Activated CD4-positive, alpha-beta memory T cell treated with anti-CD3 and anti-CD28 coated beads for 36 hours (primary cell): ENCODE measurements at regions not wholly inside any gene's neighbourhood (a gene's known extent, or its start where the extent isn't known, plus 50 kb on each side); places are given as distances from the start of the nearest gene placed in this dataset.
"Not testable (repeated sequence)": the region's sequence is repeated elsewhere in the genome, so short reads cannot be mapped to it uniquely, and the experiment has no call there.

Experiments used
- CTCF ChIA-PET: fragments of 350-600 bp; sonication (Branson Sonifier 250); formaldehyde crosslinking; loops from one replicate; lab custom pipeline; 2021; ENCODE audit warnings: antibody characterized with exemption, inconsistent platforms; lab: Charles Lee
- POLR2A ChIA-PET: fragments of 350-600 bp; sonication (Branson Sonifier 250); formaldehyde crosslinking; loops from one replicate; lab custom pipeline; 2021; ENCODE audit warnings: antibody characterized with exemption; lab: Charles Lee
- DNase-seq: peaks from one replicate; pipeline ENCODE4 v3.0.0-alpha.2; 2020
- H3K27ac Mint-ChIP-seq: one replicate; pipeline ENCODE4 v1.8.0; 2021; ENCODE audit warnings: mixed read lengths
- H3K27me3 Mint-ChIP-seq: one replicate; pipeline ENCODE4 v1.8.0; 2021; ENCODE audit warnings: mixed read lengths
- H3K36me3 Mint-ChIP-seq: one replicate; pipeline ENCODE4 v1.8.0; 2021; ENCODE audit warnings: mixed read lengths
- H3K4me1 Mint-ChIP-seq: one replicate; pipeline ENCODE4 v1.8.0; 2021; ENCODE audit warnings: low read depth, mixed read lengths
- H3K4me3 Mint-ChIP-seq: one replicate; pipeline ENCODE4 v1.8.0; 2021; ENCODE audit warnings: mild to moderate bottlenecking, mixed read lengths
- H3K9me3 Mint-ChIP-seq: one replicate; pipeline ENCODE4 v1.8.0; 2021; ENCODE audit warnings: mixed read lengths
- intact Hi-C: fragments of 100-400 bp; cut with micrococcal nuclease; formaldehyde crosslinking; loops from one replicate; pipeline ENCODE4 v1.15.1; 2023

- ChIA-PET CTCF (no interaction called here), POLR2A (no interaction called here)
- Mint-ChIP-seq H3K27ac (no peak overlapping the region), H3K9me3 (peaks cover 4% of the 10 kb centered on the region), H3K27me3 (no peaks in the 10 kb centered on the region), H3K36me3 (no peaks in the 10 kb centered on the region), H3K4me1 (no peaks in the 10 kb centered on the region), H3K4me3 (no peak overlapping the region)
- DNase-seq, result no peak
- intact Hi-C loops, result no loop called here
These were observed 2602.5 kb downstream of the PCDH9 start for GRCh38 chr13:64627654-64628053.

- intact Hi-C loops, result no loop called here
- H3K36me3 Mint-ChIP-seq, result no peaks in the 10 kb centered on the region
- no peaks in the 10 kb centered on the region for H3K27me3 Mint-ChIP-seq
- DNase-seq, result no peak
- peaks cover 4% of the 10 kb centered on the region for H3K9me3 Mint-ChIP-seq
- no peaks in the 10 kb centered on the region for H3K4me1 Mint-ChIP-seq
- ChIA-PET POLR2A (no interaction called here), CTCF (no interaction called here)
- no peak overlapping the region for H3K4me3 Mint-ChIP-seq
- H3K27ac Mint-ChIP-seq, result no peak overlapping the region
These were observed 2604.0 kb downstream of the PCDH9 start for GRCh38 chr13:64626105-64626504.

DNA sequence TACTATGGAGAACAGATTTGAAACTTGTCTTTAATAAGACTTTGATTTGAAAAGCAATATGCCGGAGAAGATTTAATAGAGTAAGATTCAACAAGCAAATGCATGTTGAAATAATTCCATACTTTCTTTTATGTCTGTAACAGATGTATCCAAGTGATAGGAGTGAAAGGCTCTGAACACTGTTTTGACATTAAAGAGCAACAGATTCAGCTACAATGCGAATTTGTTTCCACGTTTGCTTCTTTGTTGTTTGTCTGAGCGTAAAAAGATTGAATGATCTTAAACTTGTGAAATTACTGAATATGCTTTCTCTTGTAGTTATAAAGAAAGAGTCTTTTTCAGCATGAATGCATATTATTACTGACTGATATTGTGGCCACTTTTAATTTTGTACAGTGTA is 2612.9 kb downstream of the PCDH9 start:
- ChIA-PET POLR2A (no interaction called here), CTCF (no interaction called here)
- no peak for DNase-seq
- Mint-ChIP-seq H3K4me3 (no peak overlapping the region), H3K27me3 (no peaks in the 10 kb centered on the region), H3K4me1 (no peaks in the 10 kb centered on the region), H3K9me3 (peaks cover 6% of the 10 kb centered on the region), H3K36me3 (no peaks in the 10 kb centered on the region), H3K27ac (no peak overlapping the region)
- intact Hi-C loops, result no loop called here

DNA sequence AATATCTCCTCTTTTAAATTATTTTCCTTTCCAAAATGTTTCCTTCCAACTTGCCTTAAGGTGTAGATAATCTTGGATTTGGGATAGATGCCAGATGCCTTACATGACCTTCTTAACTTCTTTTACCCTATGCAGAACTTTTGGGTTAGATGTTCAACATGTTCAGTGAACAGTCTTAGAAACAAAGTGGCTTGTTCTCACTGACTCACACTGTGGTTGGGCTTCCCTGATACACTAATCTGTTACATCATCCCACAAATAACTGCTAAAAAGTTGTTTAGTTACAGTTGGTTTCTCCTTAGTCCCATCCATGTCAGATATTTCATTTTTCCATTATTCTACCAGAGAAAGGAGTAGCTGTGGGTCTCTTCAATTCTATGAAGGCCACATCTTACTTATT is 2638.2 kb downstream of the PCDH9 start:
- ChIA-PET POLR2A (no interaction called here), CTCF (no interaction called here)
- no peaks in the 10 kb centered on the region for H3K4me1 Mint-ChIP-seq
- H3K27ac Mint-ChIP-seq, result no peak overlapping the region
- no peak overlapping the region for H3K4me3 Mint-ChIP-seq
- DNase-seq, result no peak
- peaks cover 7% of the 10 kb centered on the region for H3K9me3 Mint-ChIP-seq
- intact Hi-C loops, result no loop called here
- no peaks in the 10 kb centered on the region for H3K36me3 Mint-ChIP-seq
- no peaks in the 10 kb centered on the region for H3K27me3 Mint-ChIP-seq

- DNase-seq, result no peak
- Mint-ChIP-seq H3K27me3 (no peaks in the 10 kb centered on the region), H3K27ac (no peak overlapping the region), H3K4me3 (no peak overlapping the region), H3K4me1 (no peaks in the 10 kb centered on the region), H3K36me3 (no peaks in the 10 kb centered on the region), H3K9me3 (peaks cover 12% of the 10 kb centered on the region)
- intact Hi-C loops, result no loop called here
- CTCF ChIA-PET, result no interaction called here
- POLR2A ChIA-PET, result no interaction called here
These were observed 2650.8 kb downstream of the PCDH9 start for GRCh38 chr13:64579331-64579730.

DNA sequence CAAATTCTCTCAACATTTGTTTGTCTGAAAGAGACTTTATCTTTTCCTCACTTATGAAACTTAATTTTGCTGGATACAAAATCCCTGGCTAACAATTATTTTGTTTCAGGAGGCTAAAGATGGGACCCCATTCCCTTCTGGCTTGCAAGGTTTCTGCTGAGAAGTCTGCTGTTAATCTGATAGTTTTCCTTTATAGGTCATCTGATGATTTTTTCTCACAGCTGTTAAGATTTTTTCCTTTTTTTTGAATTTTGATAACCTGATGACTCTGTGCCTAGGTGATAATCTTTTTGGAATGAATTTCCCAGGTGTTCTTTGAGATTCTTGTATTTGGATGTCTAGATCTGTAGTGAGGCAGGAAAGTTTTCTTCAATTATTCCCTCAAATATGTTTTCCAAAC is 2661.4 kb downstream of the PCDH9 start:
- Mint-ChIP-seq H3K27ac (no peak overlapping the region), H3K4me1 (no peaks in the 10 kb centered on the region), H3K9me3 (peaks cover 35% of the 10 kb centered on the region), H3K36me3 (no peaks in the 10 kb centered on the region), H3K27me3 (no peaks in the 10 kb centered on the region), H3K4me3 (no peak overlapping the region)
- ChIA-PET POLR2A (no interaction called here), CTCF (no interaction called here)
- no peak for DNase-seq
- intact Hi-C loops, result no loop called here

DNA sequence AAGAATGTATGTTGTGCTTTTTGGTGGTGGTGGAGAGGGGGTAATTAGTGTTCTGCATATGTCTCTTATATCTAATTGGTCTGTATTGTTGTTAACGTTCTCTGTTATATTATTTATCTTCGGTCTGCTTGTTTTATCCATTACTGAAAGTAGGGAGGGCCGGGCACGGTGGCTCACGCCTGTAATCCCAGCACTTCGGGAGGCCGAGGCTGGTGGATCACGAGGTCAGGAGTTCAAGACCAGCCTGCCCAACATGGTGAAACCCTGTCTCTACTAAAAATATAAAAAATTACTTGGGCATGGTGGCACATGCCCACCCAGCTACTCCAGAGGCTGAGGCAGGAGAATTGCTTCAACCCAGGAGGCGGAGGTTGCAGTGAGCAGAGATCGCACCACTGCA is 2672.1 kb downstream of the PCDH9 start:
- H3K27ac Mint-ChIP-seq, H3K27me3 Mint-ChIP-seq, DNase-seq, H3K36me3 Mint-ChIP-seq, intact Hi-C loops, POLR2A ChIA-PET, H3K4me3 Mint-ChIP-seq, CTCF ChIA-PET, H3K4me1 Mint-ChIP-seq: not testable (repeated sequence)
- peaks cover 12% of the 10 kb centered on the region for H3K9me3 Mint-ChIP-seq

DNA sequence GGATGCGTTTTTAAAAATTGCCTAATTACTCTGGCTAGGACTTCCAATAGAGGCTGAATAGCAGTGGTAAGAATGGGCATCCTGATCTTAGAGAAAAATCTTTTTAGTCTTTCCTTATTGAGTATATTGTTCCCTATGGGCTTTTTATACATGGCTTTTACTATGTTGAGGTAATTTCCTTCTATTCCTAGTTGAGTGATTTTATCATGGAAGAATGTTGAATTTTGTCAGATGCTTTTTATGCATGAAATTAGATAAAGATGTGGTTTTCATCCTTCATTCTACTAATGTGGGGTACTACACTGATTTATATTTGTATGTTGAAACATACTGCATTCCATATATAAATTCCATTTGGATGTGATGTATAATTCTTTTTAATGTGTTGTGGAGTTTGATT is 2673.8 kb downstream of the PCDH9 start:
- Mint-ChIP-seq H3K27me3 (no peaks in the 10 kb centered on the region), H3K4me3 (no peak overlapping the region), H3K27ac (no peak overlapping the region), H3K9me3 (peaks cover 8% of the 10 kb centered on the region), H3K4me1 (no peaks in the 10 kb centered on the region), H3K36me3 (no peaks in the 10 kb centered on the region)
- ChIA-PET CTCF (no interaction called here), POLR2A (no interaction called here)
- intact Hi-C loops, result no loop called here
- no peak for DNase-seq

GRCh38 chr13:64553411-64554129 is 2676.6 kb downstream of the PCDH9 start:
- ChIA-PET POLR2A (no interaction called here), CTCF (no interaction called here)
- Mint-ChIP-seq H3K27me3 (no peaks in the 10 kb centered on the region), H3K36me3 (no peaks in the 10 kb centered on the region), H3K27ac (no peak overlapping the region), H3K4me1 (no peaks in the 10 kb centered on the region), H3K4me3 (no peak overlapping the region), H3K9me3 (peaks cover 16% of the 10 kb centered on the region)
- DNase-seq, result no peak
- intact Hi-C loops, result no loop called here

- H3K4me3 Mint-ChIP-seq, result no peak overlapping the region
- peaks cover 19% of the 10 kb centered on the region for H3K9me3 Mint-ChIP-seq
- intact Hi-C loops, result no loop called here
- no peaks in the 10 kb centered on the region for H3K36me3 Mint-ChIP-seq
- H3K27ac Mint-ChIP-seq, result no peak overlapping the region
- ChIA-PET POLR2A (no interaction called here), CTCF (no interaction called here)
- no peaks in the 10 kb centered on the region for H3K4me1 Mint-ChIP-seq
- no peak for DNase-seq
- H3K27me3 Mint-ChIP-seq, result no peaks in the 10 kb centered on the region
These were observed 2678.4 kb downstream of the PCDH9 start for GRCh38 chr13:64551755-64552154.

GRCh38 chr13:64546371-64546770 is 2683.8 kb downstream of the PCDH9 start:
- no peak overlapping the region for H3K4me3 Mint-ChIP-seq
- ChIA-PET POLR2A (no interaction called here), CTCF (no interaction called here)
- no peak overlapping the region for H3K27ac Mint-ChIP-seq
- H3K36me3 Mint-ChIP-seq, result no peaks in the 10 kb centered on the region
- DNase-seq, result no peak
- H3K9me3 Mint-ChIP-seq, result peaks cover 14% of the 10 kb centered on the region
- no peaks in the 10 kb centered on the region for H3K4me1 Mint-ChIP-seq
- intact Hi-C loops, result no loop called here
- H3K27me3 Mint-ChIP-seq, result no peaks in the 10 kb centered on the region

GRCh38 chr13:64540976-64541375 is 2689.2 kb downstream of the PCDH9 start:
- no peak for DNase-seq
- Mint-ChIP-seq H3K36me3 (no peaks in the 10 kb centered on the region), H3K4me1 (no peaks in the 10 kb centered on the region), H3K27me3 (no peaks in the 10 kb centered on the region), H3K27ac (no peak overlapping the region), H3K9me3 (peaks cover 3% of the 10 kb centered on the region), H3K4me3 (no peak overlapping the region)
- ChIA-PET POLR2A (no interaction called here), CTCF (no interaction called here)
- intact Hi-C loops, result no loop called here

DNA sequence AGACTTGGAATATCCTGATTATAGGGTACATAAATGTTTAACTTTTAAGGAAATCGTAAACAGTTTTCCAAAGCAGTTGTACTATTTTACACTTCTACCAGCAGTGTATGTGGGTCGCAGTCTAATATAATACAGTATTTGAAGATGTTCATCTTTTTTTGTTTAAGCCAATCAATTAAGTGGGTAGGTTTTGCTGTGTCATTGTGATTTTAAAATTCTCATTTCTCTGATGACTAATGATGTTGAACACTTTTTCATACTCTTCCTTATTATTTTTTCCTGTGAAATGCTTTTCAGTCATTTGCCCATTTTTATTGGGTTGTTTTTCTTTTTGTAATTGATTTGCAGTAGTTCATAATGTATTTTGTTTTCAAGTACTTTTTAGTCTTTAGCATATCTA is 2689.7 kb downstream of the PCDH9 start:
- Mint-ChIP-seq H3K4me1 (no peaks in the 10 kb centered on the region), H3K36me3 (no peaks in the 10 kb centered on the region), H3K27me3 (no peaks in the 10 kb centered on the region), H3K4me3 (no peak overlapping the region), H3K27ac (no peak overlapping the region), H3K9me3 (no peaks in the 10 kb centered on the region)
- intact Hi-C loops, result no loop called here
- DNase-seq, result no peak
- POLR2A ChIA-PET, result no interaction called here
- CTCF ChIA-PET, result no interaction called here
